Right lobe of liver (tissue), 6 donors: ENCODE measurements at regions not wholly inside any gene's neighbourhood (a gene's known extent, or its start where the extent isn't known, plus 50 kb on each side); places are given as distances from the start of the nearest gene placed in this dataset.
A peak's percentile ranks its signal among the peaks of the same experiment; 100 is the strongest.

ENCODE experiments used
- ATAC-seq, 4 donors: fragments of 200-7000 bp; cut with Tn5 transposase; one replicate each; pipeline ENCODE4 v1.9.1; 2020; ENCODE audit warnings: mild to moderate bottlenecking in 4 of 4, moderate library complexity in 4 of 4
- DNase-seq, 3 donors: peaks; one replicate each; pipeline ENCODE4 v3.0.0-alpha.2; 2020
- H3K27ac ChIP-seq, 3 donors: fragments of 200-600 bp; one replicate each; pipeline ENCODE4 v1.8.0; 2022
- H3K27me3 ChIP-seq, 2 donors: fragments of 200-600 bp; one replicate each; pipeline ENCODE4 v1.8.0; 2022
- H3K36me3 ChIP-seq, 4 donors: fragments of 200-600 bp; sonication (generic) in 1 of 4; one replicate each; pipeline versions ENCODE4 v1.5.1 to v1.8.0; 2017 to 2022; ENCODE audit warnings: control low read depth in 1 of 4
- H3K4me1 ChIP-seq, 4 donors: fragments of 200-600 bp; sonication (generic) in 1 of 4; one replicate each; pipeline versions ENCODE4 v1.5.1 to v1.8.0; 2017 to 2022; ENCODE audit warnings: control low read depth in 1 of 4
- H3K4me3 ChIP-seq, 3 donors: fragments of 200-600 bp; one replicate each; pipeline ENCODE4 v1.8.0; 2022
- H3K9me3 ChIP-seq, 4 donors: fragments of 200-600 bp; sonication (generic) in 1 of 4; one replicate each; pipeline versions ENCODE4 v1.5.1 to v1.8.0; 2017 to 2022; ENCODE audit warnings: control low read depth in 1 of 4
- CTCF ChIP-seq, 4 donors: fragments of 200-600 bp in 3 of 4; fragments of 450-650 bp in 1 of 4; IDR thresholded peaks; one replicate each; pipeline versions ENCODE4 v1.5.1 to v1.8.0; 2016 to 2022; ENCODE audit warnings: antibody characterized with exemption in 4 of 4, mild to moderate bottlenecking in 2 of 4
- POLR2A ChIP-seq: fragments of 450-650 bp; IDR thresholded peaks from one replicate; pipeline ENCODE4 v1.6.1; 2017; ENCODE audit warnings: antibody characterized with exemption, mild to moderate bottlenecking
- WGBS: methylation state at CpG from one replicate; pipeline ENCODE4 v1.1.6; 2018; ENCODE audit warnings: low coverage, low lambda C conversion rate; ENCODE audit not compliant: insufficient coverage; ENCODE audit errors: missing lambda C conversion rate; 5-methylcytosine and 5-hydroxymethylcytosine counted together
- intact Hi-C, 2 donors: fragments of 100-400 bp; cut with DNase I; formaldehyde crosslinking; loops; one replicate each; pipeline versions ENCODE4 v1.11.2 to v1.14.1; 2022
- donor health status: DM: no; HTN: yes; CAD: no.
- donor health status: DM: no; HTN: no; CAD: no.
- donor health status: DM: no; HTN: no; CAD: no.
- donor health status: DM: no; HTN: yes; CAD: no.
- donor health status: DM: no; HTN: yes; CAD: no.

DNA sequence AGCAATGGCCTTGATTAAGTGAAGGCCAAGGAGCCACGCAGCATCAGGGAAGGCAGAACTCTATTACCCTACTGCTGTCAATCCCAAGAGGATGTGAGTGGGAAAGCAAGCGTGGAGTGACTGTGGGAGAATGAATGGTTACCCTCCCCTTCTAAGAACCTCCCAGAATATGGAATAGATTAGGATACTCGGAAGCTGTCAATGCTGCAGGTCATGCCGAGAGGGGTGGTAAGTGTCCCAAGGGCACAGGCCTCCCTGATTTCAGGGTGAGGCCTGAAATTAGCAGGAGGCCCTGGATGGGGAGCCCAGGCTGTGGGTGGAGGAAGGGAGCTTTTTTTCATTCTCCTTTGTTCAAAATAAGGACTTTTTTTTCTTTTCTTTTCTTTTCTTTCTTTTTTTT, 179.9 kb upstream of the JAG1 start:
- H3K27me3 ChIP-seq: no peaks in the 10 kb centered on the region
- H3K27ac ChIP-seq: no peak overlapping the region
- TF ChIP-seq POLR2A (no peak), CTCF (IDR thresholded peaks at IDR 0.05) (no peak)
- intact Hi-C loops: no loop called here
- no peak for DNase-seq
- peaks cover 0 to 21% (median 3%) of the 10 kb centered on the region in 4 donors for H3K4me1 ChIP-seq
- no peak overlapping the region for H3K4me3 ChIP-seq
- no peaks in the 10 kb centered on the region for H3K36me3 ChIP-seq
- no peaks in the 10 kb centered on the region for H3K9me3 ChIP-seq
- 100% methylated on average over 4 of the region's 4 CpGs for WGBS
- ATAC-seq: no peak

DNA sequence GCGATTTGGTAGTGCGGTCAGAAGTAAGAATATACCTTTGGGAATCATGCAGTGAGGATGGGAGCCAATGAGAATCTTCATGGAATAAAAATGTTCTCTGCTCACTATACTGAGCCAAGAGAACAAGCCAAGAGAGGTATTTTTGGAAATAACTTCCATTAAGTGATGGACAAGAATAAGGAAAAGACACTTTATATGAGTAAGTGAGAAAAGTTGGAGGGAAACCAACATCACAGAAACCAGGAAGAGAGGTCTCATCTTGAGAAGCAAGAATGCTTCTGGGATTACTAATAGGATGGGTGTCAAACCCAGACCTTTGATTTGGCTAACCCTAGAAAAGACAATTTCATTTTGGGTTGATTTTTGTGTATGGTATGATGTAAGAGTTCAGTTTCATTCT, 181.2 kb upstream of the JAG1 start:
- intact Hi-C loops: no loop called here
- no peak for TF ChIP-seq CTCF (IDR thresholded peaks at IDR 0.05)
- no peak for TF ChIP-seq POLR2A
- H3K4me1 ChIP-seq: peaks cover 0 to 21% (median 3%) of the 10 kb centered on the region in 4 donors
- WGBS: 93% methylated on average over 2 of the region's 2 CpGs
- no peaks in the 10 kb centered on the region for H3K27me3 ChIP-seq
- no peak for ATAC-seq
- DNase-seq: no peak
- H3K36me3 ChIP-seq: no peaks in the 10 kb centered on the region
- H3K9me3 ChIP-seq: no peaks in the 10 kb centered on the region
- H3K4me3 ChIP-seq: no peak overlapping the region
- no peak overlapping the region for H3K27ac ChIP-seq

DNA sequence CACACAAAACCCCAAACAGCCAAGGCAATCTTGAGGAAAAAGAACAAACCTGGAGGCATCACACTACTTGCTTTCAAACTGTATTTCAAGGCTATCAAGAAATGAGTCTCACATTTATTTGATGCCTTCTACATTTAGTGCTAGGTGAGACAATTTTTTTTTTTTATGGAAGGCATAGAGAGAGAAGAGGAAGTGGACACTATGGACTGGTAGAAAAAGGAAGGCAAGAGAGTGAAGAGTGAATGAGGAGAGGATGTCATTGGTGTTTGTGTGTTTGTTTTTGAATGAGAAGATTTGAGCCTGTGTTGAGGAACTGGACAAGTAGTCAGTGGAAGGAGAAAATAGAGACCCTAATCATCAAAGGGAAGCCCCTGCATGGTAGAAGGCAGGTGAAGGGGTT, 182.0 kb upstream of the JAG1 start:
- H3K27ac ChIP-seq: no peak overlapping the region
- intact Hi-C loops: no loop called here

DNA sequence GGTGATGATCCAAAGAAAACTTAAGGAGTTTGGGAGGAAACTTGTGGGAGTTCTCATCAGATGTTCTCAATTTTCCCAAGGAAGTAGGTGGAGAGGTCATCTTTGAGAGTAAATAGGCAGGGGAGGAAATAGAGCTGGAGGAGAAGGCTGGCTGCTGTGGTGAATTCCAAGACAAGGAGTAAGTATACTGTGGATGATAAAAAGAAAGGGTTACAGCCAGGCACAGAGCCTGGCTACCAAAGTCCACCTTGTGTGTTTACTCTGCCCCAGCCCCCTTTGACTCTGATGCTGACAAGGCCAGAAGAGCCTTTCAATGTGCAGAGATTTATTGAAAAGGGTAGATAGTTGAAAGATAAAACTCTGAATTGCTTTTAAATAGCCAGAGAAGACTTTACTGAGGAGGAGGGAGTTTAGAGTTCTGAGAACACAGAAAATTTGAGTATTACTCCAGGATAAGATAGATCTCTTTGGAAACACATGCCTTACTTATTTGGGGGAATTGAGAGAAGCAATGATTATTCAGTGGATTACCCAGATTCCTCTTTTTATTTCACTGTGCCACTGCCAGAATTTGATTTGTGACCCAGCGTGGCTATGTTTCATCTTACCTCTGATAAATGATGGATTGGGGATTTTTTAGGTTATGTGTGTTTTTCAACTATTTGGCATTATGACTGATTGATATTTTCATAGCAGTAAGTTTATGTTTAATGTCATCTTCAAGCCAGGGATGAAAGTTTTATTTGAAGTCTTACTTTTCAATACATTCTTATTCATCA, 182.6 kb upstream of the JAG1 start:
- Histone ChIP-seq H3K27ac (peak overlapping the region in 1 of 3 donors; percentile 76), H3K36me3 (no peaks in the 10 kb centered on the region), H3K4me1 (peaks cover 0 to 21% (median 3%) of the 10 kb centered on the region in 4 donors), H3K27me3 (no peaks in the 10 kb centered on the region), H3K9me3 (no peaks in the 10 kb centered on the region), H3K4me3 (no peak overlapping the region)
- DNase-seq (peak in 1 of 3 donors; percentile 59), ATAC-seq (peak; percentile 70 to 79 (median 77))
- TF ChIP-seq CTCF (IDR thresholded peaks at IDR 0.05) (no peak), POLR2A (no peak)
- WGBS: 43% methylated on average over 1 of the region's 1 CpG
- intact Hi-C loops: no loop called here

More for the DNA sequence above, 182.0 kb upstream of the JAG1 start:
- Histone ChIP-seq H3K27me3 (no peaks in the 10 kb centered on the region), H3K4me3 (no peak overlapping the region), H3K4me1 (peaks cover 0 to 21% (median 3%) of the 10 kb centered on the region in 4 donors), H3K9me3 (no peaks in the 10 kb centered on the region), H3K36me3 (no peaks in the 10 kb centered on the region)
- no peak for TF ChIP-seq POLR2A
- TF ChIP-seq CTCF (IDR thresholded peaks at IDR 0.05): no peak
- DNase-seq (no peak), ATAC-seq (no peak)
